ENCODE measurements at regions not wholly inside any gene's neighbourhood (a gene's known extent, or its start where the extent isn't known, plus 50 kb on each side); places are given as distances from the start of the nearest gene placed in this dataset.

GRCh38 chr1:221291113-221291512 lies 411.9 kb downstream of the HLX start:
- FAIRE-seq (no peak), DNase-seq (ENCODE audit: insufficient read length) (no peak)
- no peak for TF ChIP-seq POLR2A (IDR thresholded peaks at IDR 0.05; ENCODE audit: low read depth, low read length)
- TF ChIP-seq POLR2AphosphoS5 (IDR thresholded peaks at IDR 0.05; ENCODE audit: low read depth, low read length): no peak
- TF ChIP-seq TAF1 (IDR thresholded peaks at IDR 0.05; ENCODE audit: borderline replicate concordance, low read depth, low read length): no peak

GRCh38 chr1:221292652-221293051 lies 413.4 kb downstream of the HLX start:
- DNase-seq (ENCODE audit: insufficient read length) (no peak), FAIRE-seq (no peak)
- TF ChIP-seq POLR2A (IDR thresholded peaks at IDR 0.05; ENCODE audit: low read depth, low read length) (no peak), POLR2AphosphoS5 (IDR thresholded peaks at IDR 0.05; ENCODE audit: low read depth, low read length) (no peak)

GRCh38 chr1:221294242-221294641 lies 415.0 kb downstream of the HLX start:
- DNase-seq (ENCODE audit: insufficient read length): no peak
- no peak for FAIRE-seq
- TF ChIP-seq TAF1 (IDR thresholded peaks at IDR 0.05; ENCODE audit: borderline replicate concordance, low read depth, low read length) (no peak), POLR2AphosphoS5 (IDR thresholded peaks at IDR 0.05; ENCODE audit: low read depth, low read length) (no peak), POLR2A (IDR thresholded peaks at IDR 0.05; ENCODE audit: low read depth, low read length) (no peak)

- no peak for DNase-seq (ENCODE audit: insufficient read length)
- FAIRE-seq: no peak
- no peak for TF ChIP-seq POLR2AphosphoS5 (IDR thresholded peaks at IDR 0.05; ENCODE audit: low read depth, low read length)
- TF ChIP-seq POLR2A (IDR thresholded peaks at IDR 0.05; ENCODE audit: low read depth, low read length): no peak
Measured at GRCh38 chr1:221302357-221302756, 423.1 kb downstream of the HLX start.

- no peak for DNase-seq (ENCODE audit: insufficient read length)
- no peak for TF ChIP-seq TAF1 (IDR thresholded peaks at IDR 0.05; ENCODE audit: borderline replicate concordance, low read depth, low read length)
- no peak for TF ChIP-seq POLR2AphosphoS5 (IDR thresholded peaks at IDR 0.05; ENCODE audit: low read depth, low read length)
- no peak for TF ChIP-seq POLR2A (IDR thresholded peaks at IDR 0.05; ENCODE audit: low read depth, low read length)
- FAIRE-seq: no peak
Measured at GRCh38 chr1:221302810-221303209, 423.6 kb downstream of the HLX start.

- FAIRE-seq (no peak), DNase-seq (ENCODE audit: insufficient read length) (no peak)
- TF ChIP-seq POLR2AphosphoS5 (IDR thresholded peaks at IDR 0.05; ENCODE audit: low read depth, low read length) (no peak), POLR2A (IDR thresholded peaks at IDR 0.05; ENCODE audit: low read depth, low read length) (no peak), TAF1 (IDR thresholded peaks at IDR 0.05; ENCODE audit: borderline replicate concordance, low read depth, low read length) (no peak)
Measured at GRCh38 chr1:221303623-221304022, 424.4 kb downstream of the HLX start.

GRCh38 chr1:221306239-221306638 lies 427.0 kb downstream of the HLX start:
- TF ChIP-seq TAF1 (IDR thresholded peaks at IDR 0.05; ENCODE audit: borderline replicate concordance, low read depth, low read length) (no peak), POLR2AphosphoS5 (IDR thresholded peaks at IDR 0.05; ENCODE audit: low read depth, low read length) (no peak), POLR2A (IDR thresholded peaks at IDR 0.05; ENCODE audit: low read depth, low read length) (no peak)
- FAIRE-seq (no peak), DNase-seq (ENCODE audit: insufficient read length) (no peak)

GRCh38 chr1:221308534-221309511 lies 429.6 kb downstream of the HLX start:
- DNase-seq (ENCODE audit: insufficient read length): no peak
- no peak for FAIRE-seq
- TF ChIP-seq TAF1 (IDR thresholded peaks at IDR 0.05; ENCODE audit: borderline replicate concordance, low read depth, low read length) (no peak), POLR2AphosphoS5 (IDR thresholded peaks at IDR 0.05; ENCODE audit: low read depth, low read length) (no peak), POLR2A (IDR thresholded peaks at IDR 0.05; ENCODE audit: low read depth, low read length) (no peak)

- no peak for TF ChIP-seq TAF1 (IDR thresholded peaks at IDR 0.05; ENCODE audit: borderline replicate concordance, low read depth, low read length)
- no peak for TF ChIP-seq POLR2A (IDR thresholded peaks at IDR 0.05; ENCODE audit: low read depth, low read length)
- no peak for TF ChIP-seq POLR2AphosphoS5 (IDR thresholded peaks at IDR 0.05; ENCODE audit: low read depth, low read length)
- DNase-seq (ENCODE audit: insufficient read length): no peak
- FAIRE-seq: no peak
Measured at GRCh38 chr1:221309723-221310122, 430.5 kb downstream of the HLX start.

GRCh38 chr1:221310180-221310579 lies 430.9 kb downstream of the HLX start:
- no peak for TF ChIP-seq TAF1 (IDR thresholded peaks at IDR 0.05; ENCODE audit: borderline replicate concordance, low read depth, low read length)
- no peak for TF ChIP-seq POLR2AphosphoS5 (IDR thresholded peaks at IDR 0.05; ENCODE audit: low read depth, low read length)
- no peak for TF ChIP-seq POLR2A (IDR thresholded peaks at IDR 0.05; ENCODE audit: low read depth, low read length)
- FAIRE-seq (no peak), DNase-seq (ENCODE audit: insufficient read length) (no peak)

- TF ChIP-seq POLR2A (IDR thresholded peaks at IDR 0.05; ENCODE audit: low read depth, low read length): no peak
- no peak for TF ChIP-seq POLR2AphosphoS5 (IDR thresholded peaks at IDR 0.05; ENCODE audit: low read depth, low read length)
- TF ChIP-seq TAF1 (IDR thresholded peaks at IDR 0.05; ENCODE audit: borderline replicate concordance, low read depth, low read length): no peak
- DNase-seq (ENCODE audit: insufficient read length): no peak
Measured at GRCh38 chr1:221315330-221315729, 426.6 kb downstream of the DUSP10 start.

GRCh38 chr1:221316491-221317056 lies 425.3 kb downstream of the DUSP10 start:
- TF ChIP-seq TAF1 (IDR thresholded peaks at IDR 0.05; ENCODE audit: borderline replicate concordance, low read depth, low read length) (no peak), POLR2A (IDR thresholded peaks at IDR 0.05; ENCODE audit: low read depth, low read length) (no peak), POLR2AphosphoS5 (IDR thresholded peaks at IDR 0.05; ENCODE audit: low read depth, low read length) (no peak)
- DNase-seq (ENCODE audit: insufficient read length) (no peak), FAIRE-seq (no peak)

More at GRCh38 chr1:221315330-221315729, 426.6 kb downstream of the DUSP10 start:
- no peak for FAIRE-seq
